ENCODE measurements at regions not wholly inside any gene's neighbourhood (a gene's known extent, or its start where the extent isn't known, plus 50 kb on each side); places are given as distances from the start of the nearest gene placed in this dataset.

DNA sequence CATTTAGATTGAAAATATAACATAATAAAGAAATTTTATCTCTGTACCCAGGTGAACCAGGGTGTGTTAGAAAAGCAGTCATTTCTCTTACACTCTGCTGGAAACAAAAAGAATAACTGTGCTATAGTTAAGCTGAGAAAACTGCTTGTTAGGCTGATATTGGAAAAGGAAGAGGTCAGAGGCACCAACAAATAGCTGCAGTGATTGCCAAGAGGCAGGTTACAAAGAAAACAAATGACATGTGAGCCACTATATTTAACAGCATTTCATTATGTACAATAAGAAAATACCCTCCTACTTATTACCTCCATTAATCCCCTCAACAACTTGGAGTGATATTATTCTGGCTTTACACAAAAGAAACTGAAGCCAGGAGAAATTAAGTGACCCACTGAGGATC lies 607.9 kb upstream of the TLE4 start:
- TF ChIP-seq, protein P1, sequence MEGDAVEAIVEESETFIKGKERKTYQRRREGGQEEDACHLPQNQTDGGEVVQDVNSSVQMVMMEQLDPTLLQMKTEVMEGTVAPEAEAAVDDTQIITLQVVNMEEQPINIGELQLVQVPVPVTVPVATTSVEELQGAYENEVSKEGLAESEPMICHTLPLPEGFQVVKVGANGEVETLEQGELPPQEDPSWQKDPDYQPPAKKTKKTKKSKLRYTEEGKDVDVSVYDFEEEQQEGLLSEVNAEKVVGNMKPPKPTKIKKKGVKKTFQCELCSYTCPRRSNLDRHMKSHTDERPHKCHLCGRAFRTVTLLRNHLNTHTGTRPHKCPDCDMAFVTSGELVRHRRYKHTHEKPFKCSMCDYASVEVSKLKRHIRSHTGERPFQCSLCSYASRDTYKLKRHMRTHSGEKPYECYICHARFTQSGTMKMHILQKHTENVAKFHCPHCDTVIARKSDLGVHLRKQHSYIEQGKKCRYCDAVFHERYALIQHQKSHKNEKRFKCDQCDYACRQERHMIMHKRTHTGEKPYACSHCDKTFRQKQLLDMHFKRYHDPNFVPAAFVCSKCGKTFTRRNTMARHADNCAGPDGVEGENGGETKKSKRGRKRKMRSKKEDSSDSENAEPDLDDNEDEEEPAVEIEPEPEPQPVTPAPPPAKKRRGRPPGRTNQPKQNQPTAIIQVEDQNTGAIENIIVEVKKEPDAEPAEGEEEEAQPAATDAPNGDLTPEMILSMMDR (IDR thresholded peaks at IDR 0.05 in 4 of 5, conservative IDR thresholded peaks at IDR 0.05 in 1 of 5): no peak
- TF ChIP-seq POLR2A (IDR thresholded peaks at IDR 0.05): no peak

Measured in gastrocnemius medialis (tissue), 4 donors.